ENCODE measurements at regions not wholly inside any gene's neighbourhood (a gene's known extent, or its start where the extent isn't known, plus 50 kb on each side); places are given as distances from the start of the nearest gene placed in this dataset.
"Not testable (repeated sequence)": the region's sequence is repeated elsewhere in the genome, so short reads cannot be mapped to it uniquely, and the experiment has no call there.

GRCh38 chr1:79215311-79215710 is 208.8 kb upstream of the ADGRL4 start:
- DNase-seq (ENCODE audit: low read depth): no peak

DNA sequence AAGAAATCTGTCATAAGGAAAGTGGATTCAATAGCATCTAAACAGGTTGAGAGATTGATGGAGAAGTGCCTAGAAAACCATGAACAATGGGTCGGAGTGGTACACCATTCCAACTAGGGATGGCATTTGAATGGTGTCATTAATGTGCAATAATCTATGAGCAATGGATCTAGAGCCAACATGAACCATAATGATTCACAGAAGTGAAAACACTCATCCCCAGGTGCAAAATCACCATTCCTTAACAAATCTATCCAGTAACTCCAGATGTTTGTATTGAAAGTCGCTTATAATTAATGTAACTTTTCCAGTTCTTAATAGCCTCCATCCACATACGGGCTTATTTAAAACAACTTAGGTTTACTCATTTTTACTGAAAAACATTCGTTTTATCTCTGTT is 201.3 kb upstream of the ADGRL4 start:
- no peak for DNase-seq (ENCODE audit: low read depth)

GRCh38 chr1:79207331-79207730 is 200.8 kb upstream of the ADGRL4 start:
- DNase-seq (ENCODE audit: low read depth): no peak

GRCh38 chr1:79204779-79205479 is 198.4 kb upstream of the ADGRL4 start:
- DNase-seq (ENCODE audit: low read depth): no peak

DNA sequence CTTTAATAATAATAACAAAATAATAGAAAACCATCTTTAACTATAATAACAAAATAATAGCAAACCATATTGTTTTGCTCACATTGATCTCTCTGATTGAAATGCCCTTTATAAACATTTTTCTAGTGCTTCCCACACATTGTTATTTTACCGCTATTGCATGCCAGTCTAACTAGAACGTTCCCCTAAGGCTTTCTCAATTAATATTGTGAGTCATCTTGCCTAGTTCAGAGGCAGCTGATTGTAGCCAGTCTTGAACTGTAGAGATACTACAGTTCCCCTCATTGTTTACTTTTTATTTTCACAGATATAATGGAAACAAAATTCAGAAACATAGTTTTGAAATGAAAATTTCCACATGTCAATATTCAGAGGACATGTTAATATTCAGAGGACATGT is 192.3 kb upstream of the ADGRL4 start:
- DNase-seq (ENCODE audit: low read depth): no peak

DNA sequence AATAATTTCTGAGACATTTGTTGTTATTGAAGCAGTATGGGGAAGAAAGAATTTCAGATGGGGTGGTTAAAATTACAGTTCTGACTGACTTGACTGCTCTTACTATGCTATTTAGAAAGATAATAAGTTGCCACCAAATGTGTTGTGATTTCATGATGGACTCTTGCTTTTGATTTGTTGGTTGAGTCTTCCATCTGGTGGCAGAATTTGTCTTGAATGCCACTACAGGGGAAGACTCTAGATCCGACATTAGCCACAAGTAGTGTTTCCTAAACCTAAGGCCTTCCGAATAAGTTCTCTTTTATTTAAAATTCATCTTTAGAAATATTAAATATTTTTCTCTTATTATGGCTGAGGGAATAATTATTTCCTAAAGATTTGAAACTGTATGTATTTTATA is 190.9 kb upstream of the ADGRL4 start:
- no peak for DNase-seq (ENCODE audit: low read depth)

DNA sequence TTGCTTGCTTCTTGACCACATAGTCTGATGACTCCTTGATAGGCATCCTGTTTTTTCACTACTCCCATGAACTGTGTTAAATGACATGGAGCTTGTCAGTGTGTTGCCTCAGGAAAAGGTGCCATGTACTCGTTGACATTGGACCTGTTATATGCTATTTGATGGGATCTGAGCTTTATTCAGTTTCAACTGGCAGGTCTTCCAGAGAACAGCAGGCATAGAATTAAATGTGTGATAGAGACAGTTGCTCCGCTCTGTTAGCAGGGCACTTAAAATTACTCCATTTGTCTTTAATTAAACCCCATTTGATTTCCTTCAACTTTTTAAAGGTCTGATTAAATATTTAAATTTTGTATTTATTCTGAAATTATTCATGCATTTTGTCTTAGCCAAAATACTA is 189.7 kb upstream of the ADGRL4 start:
- no peak for DNase-seq (ENCODE audit: low read depth)

DNA sequence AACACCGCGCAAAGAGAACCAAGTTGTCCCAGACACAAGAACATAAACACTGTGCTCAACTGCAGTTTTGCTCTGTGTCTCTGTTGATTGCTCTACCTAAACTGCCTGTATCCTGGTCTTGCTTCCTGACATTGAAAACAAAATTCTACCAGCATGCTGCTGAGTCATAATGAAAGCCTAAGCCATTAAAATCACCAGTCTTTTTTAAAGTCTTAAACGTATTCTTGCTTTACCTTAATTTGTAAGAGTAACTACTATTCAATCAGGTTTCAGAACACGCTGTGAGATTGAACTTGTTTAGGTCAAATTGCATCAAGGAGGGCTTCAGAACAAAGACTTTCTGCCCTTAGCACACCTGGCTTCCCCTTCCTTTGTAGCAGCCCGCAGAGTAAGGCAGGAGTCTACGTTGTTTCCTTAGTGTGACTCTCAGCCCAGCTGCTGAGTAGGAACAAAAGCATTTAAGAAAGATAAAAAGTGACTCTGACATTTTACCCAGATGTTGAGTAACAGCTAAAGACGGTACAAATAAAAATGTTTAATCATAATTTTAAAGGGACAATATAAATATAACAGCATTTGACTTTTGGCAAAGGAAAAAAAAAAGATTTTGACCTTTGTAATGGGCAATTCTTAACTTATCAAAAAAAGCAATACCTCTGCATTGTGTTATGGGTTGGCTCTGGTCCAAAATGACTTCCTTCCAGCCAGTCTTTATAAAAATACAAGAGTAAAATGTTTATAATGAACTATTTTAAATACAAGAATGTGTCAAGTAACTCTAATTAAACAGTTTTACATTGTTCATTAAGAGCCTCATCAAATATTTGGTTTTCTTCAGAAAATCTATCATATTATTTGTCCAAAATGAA is 186.9 kb upstream of the ADGRL4 start:
- DNase-seq (ENCODE audit: low read depth): no peak

DNA sequence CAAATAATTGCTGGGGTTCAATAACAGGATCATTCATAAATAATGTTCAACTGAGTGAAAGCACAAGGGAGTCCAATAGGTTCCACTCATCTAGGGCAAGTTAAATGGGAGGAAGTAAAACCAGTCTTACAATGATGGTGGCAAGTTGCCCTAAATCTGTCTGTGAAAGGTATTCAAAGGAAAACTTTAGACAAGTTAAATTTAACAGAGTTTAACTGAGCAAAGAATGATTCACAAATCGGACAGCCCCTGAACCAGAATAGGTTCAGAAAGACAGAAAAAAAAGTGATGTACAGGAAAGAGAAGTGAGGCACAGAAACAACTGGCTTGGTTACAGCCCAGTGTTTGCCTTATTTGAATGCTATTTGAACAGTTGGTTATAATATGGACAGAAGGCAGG is 183.5 kb upstream of the ADGRL4 start:
- no peak for DNase-seq (ENCODE audit: low read depth)

- DNase-seq (ENCODE audit: low read depth): no peak
Observed at GRCh38 chr1:79188337-79188736, 181.8 kb upstream of the ADGRL4 start.

- no peak for DNase-seq (ENCODE audit: low read depth)
Observed at GRCh38 chr1:79186260-79186659, 179.7 kb upstream of the ADGRL4 start.

DNA sequence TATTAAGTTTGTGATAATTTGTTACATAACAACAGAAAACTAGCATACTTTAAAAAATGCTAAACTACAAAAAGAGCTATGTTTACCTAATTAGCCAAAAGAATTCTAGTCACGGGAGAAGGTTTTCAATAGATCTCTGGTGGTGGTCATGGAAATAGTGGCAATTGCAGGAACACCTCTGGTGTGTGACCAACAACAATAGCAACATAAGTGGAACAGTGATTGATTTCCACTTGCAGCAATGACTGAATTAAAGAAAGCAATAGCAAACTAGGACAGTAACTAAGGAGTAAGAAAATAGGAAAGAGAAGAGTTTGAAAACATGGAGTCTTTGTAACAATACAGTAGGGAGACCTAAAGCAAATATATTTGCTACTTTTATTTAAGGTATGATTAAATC is 171.3 kb upstream of the ADGRL4 start:
- DNase-seq (ENCODE audit: low read depth): no peak

- DNase-seq (ENCODE audit: low read depth): no peak
Observed at GRCh38 chr1:79161077-79161476, 154.5 kb upstream of the ADGRL4 start.

- no peak for DNase-seq (ENCODE audit: low read depth)
Observed at GRCh38 chr1:79155991-79156390, 149.5 kb upstream of the ADGRL4 start.

DNA sequence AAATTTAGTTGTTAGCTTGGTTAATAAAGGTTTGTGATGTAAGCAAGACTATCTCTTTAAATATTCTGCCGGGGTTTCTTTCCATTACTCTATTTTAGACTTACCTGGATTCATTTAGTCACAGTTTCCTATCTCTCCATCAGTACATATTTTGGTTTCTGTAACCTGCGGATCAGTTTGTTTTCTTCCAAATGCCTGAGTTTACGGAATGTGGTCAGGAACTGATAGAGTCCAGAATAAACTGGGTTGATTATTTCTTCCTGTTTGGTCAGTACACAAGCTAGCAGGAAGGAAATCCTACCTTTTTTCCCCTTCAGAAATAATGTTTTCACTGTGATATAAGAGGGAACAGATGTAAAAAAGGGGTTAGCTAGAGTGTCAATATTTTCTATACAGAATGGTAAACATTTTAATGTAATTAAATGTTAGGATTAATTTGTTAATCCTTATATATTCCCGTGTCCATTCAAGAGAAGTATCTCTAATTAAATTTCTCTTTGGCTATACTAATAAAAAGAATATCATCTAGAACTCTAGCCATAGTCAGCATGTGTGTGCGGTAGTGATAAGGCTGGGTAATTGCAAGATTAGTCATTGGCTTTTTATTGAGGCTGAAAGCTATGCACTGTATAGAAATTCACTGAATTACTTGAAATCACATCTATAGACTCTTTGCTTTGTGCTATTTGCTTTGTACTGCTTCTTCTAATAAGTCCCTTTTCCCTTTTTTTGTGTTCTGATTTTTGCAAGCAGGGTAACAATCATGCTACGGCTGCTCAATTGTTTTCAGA is 144.7 kb upstream of the ADGRL4 start:
- no peak for DNase-seq (ENCODE audit: low read depth)

GRCh38 chr1:79150576-79150975 is 144.0 kb upstream of the ADGRL4 start:
- no peak for DNase-seq (ENCODE audit: low read depth)

DNA sequence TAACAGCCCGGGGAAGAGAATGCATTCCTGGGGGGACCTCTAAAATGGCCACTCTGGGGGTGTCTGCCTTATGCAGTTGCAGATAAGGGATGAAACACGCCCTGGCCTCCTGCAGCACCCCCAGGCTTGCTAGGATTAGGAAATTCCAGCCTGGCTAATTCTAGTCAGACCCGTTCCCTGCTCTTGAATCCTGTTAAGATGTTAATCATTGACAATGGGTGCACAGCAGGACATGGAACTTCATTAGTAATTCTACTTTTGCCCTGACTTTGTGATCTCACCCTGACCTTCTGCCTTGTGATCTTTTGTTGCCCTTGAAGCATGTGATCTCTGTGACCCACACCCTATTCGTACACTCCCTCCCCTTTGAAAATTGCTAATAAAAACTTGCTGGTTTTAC is 131.7 kb upstream of the ADGRL4 start:
- DNase-seq (ENCODE audit: low read depth): not testable (repeated sequence)

- no peak for DNase-seq (ENCODE audit: low read depth)
Observed at GRCh38 chr1:79133774-79134364, 127.3 kb upstream of the ADGRL4 start.

DNA sequence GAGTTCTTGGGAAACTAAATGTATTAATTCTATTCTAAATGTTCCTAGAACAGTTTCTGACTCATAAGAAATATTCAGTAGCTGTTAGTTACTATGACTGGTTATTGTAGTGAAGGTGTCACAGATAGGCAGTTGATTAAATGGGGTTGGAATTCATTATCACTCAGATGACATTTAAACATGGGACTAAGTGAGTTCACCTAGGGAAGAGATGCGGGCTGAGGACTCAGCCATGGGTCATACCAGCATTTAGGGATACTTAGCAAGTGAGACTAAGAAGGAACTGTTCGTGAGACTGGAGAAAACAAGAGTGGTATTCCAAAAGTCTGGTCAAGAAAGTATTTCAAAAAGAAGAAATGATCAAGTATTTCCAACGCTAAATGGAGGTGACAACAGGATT is 125.1 kb upstream of the ADGRL4 start:
- DNase-seq (ENCODE audit: low read depth): no peak

- DNase-seq (ENCODE audit: low read depth): no peak
Observed at GRCh38 chr1:79129914-79130313, 123.4 kb upstream of the ADGRL4 start.

- no peak for DNase-seq (ENCODE audit: low read depth)
Observed at GRCh38 chr1:79128722-79129121, 122.2 kb upstream of the ADGRL4 start.

GRCh38 chr1:79124756-79125155 is 118.2 kb upstream of the ADGRL4 start:
- no peak for DNase-seq (ENCODE audit: low read depth)

All from activated T-cell treated with anti-CD3 and anti-CD28 coated beads for 48 hours (primary cell).